Astrocyte (in vitro differentiated cells and primary cell): ENCODE measurements at regions not wholly inside any gene's neighbourhood (a gene's known extent, or its start where the extent isn't known, plus 50 kb on each side); places are given as distances from the start of the nearest gene placed in this dataset.

Source experiments
- DNase-seq: peaks from one replicate; pipeline ENCODE4 v3.0.0-alpha.2; 2010; ENCODE audit warnings: low read depth
- FAIRE-seq: peaks from 2 replicates; lab custom pipeline; 2011; peaks lifted over from hg19 to GRCh38; lab: Jason Lieb, UNC
- H2AFZ ChIP-seq: 2 replicates; pipeline ENCODE4 v1.6.0; 2012; ENCODE audit warnings: low read depth, low read length, inconsistent platforms
- H3K27ac ChIP-seq: 2 replicates; pipeline ENCODE4 v1.5.1; 2011; ENCODE audit warnings: low read depth, low read length, inconsistent platforms
- H3K27me3 ChIP-seq: 2 replicates; pipeline ENCODE4 v1.6.0; 2011; ENCODE audit warnings: low read length, inconsistent platforms; ENCODE audit not compliant: insufficient read depth
- H3K36me3 ChIP-seq: 2 replicates; pipeline ENCODE4 v1.5.1; 2011; ENCODE audit warnings: low read length, inconsistent platforms; ENCODE audit not compliant: insufficient read depth
- H3K4me1 ChIP-seq: 2 replicates; pipeline ENCODE4 v1.5.1; 2011; ENCODE audit warnings: low read length, inconsistent platforms; ENCODE audit not compliant: insufficient read depth
- H3K4me2 ChIP-seq: 2 replicates; pipeline ENCODE4 v1.6.0; 2012; ENCODE audit warnings: low read length, inconsistent platforms
- H3K4me3 ChIP-seq: 2 replicates; pipeline ENCODE4 v1.5.1; 2011; ENCODE audit warnings: low read depth, mild to moderate bottlenecking, low read length, inconsistent platforms; ENCODE audit not compliant: insufficient read depth
- H3K79me2 ChIP-seq: 2 replicates; pipeline ENCODE4 v1.6.0; 2012; ENCODE audit warnings: mild to moderate bottlenecking, low read length, inconsistent platforms; ENCODE audit not compliant: insufficient read depth
- H3K9ac ChIP-seq: 2 replicates; pipeline ENCODE4 v1.6.0; 2012; ENCODE audit warnings: mild to moderate bottlenecking, low read length, inconsistent platforms
- H3K9me3 ChIP-seq: 2 replicates; pipeline ENCODE4 v1.5.1; 2012; ENCODE audit warnings: low read depth, mild to moderate bottlenecking, low read length, inconsistent platforms; ENCODE audit not compliant: insufficient read depth
- H4K20me1 ChIP-seq: 2 replicates; pipeline ENCODE4 v1.6.0; 2012; ENCODE audit warnings: low read length, inconsistent platforms; ENCODE audit not compliant: insufficient read depth
- H3K27ac Mint-ChIP-seq: one replicate; pipeline ENCODE4 v1.8.0; 2021; ENCODE audit warnings: mild to moderate bottlenecking, mixed read lengths; ENCODE audit not compliant: unreplicated experiment
- H3K27me3 Mint-ChIP-seq: one replicate; pipeline ENCODE4 v1.8.0; 2021; ENCODE audit warnings: low read depth, mixed read lengths; ENCODE audit not compliant: unreplicated experiment
- H3K36me3 Mint-ChIP-seq: one replicate; pipeline ENCODE4 v1.8.0; 2021; ENCODE audit warnings: low read depth, mixed read lengths; ENCODE audit not compliant: unreplicated experiment
- H3K4me1 Mint-ChIP-seq: one replicate; pipeline ENCODE4 v1.8.0; 2021; ENCODE audit warnings: low read depth, mixed read lengths; ENCODE audit not compliant: unreplicated experiment
- H3K4me3 Mint-ChIP-seq: one replicate; pipeline ENCODE4 v1.8.0; 2021; ENCODE audit warnings: mild to moderate bottlenecking, moderate library complexity, mixed read lengths; ENCODE audit not compliant: unreplicated experiment
- H3K9me3 Mint-ChIP-seq: one replicate; pipeline ENCODE4 v1.8.0; 2021; ENCODE audit warnings: mild to moderate bottlenecking, mixed read lengths; ENCODE audit not compliant: unreplicated experiment
- EZH2 ChIP-seq: IDR thresholded peaks from 2 replicates; pipeline ENCODE4 v1.6.1; 2012; ENCODE audit warnings: mild to moderate bottlenecking, low read length, inconsistent platforms; ENCODE audit not compliant: insufficient read depth
- TF ChIP-seq, protein P1 (sequence below): IDR thresholded peaks from 2 replicates; pipeline ENCODE4 v1.5.1; 2011; ENCODE audit warnings: low read depth, mild to moderate bottlenecking, inconsistent platforms, low read length, moderate library complexity; ENCODE audit not compliant: insufficient read depth

GRCh38 chr2:16371751-16372150 is 293.9 kb downstream of the CYRIA start:
- no peak overlapping the region for H3K4me3 ChIP-seq
- H2AFZ ChIP-seq: no peak overlapping the region
- FAIRE-seq: no peak

GRCh38 chr2:16368951-16369350 is 296.7 kb downstream of the CYRIA start:
- Mint-ChIP-seq H3K36me3 (no peaks in the 10 kb centered on the region), H3K9me3 (peaks cover 3% of the 10 kb centered on the region), H3K4me1 (no peaks in the 10 kb centered on the region), H3K27ac (no peak overlapping the region), H3K27me3 (no peaks in the 10 kb centered on the region), H3K4me3 (no peak overlapping the region)
- no peaks in the 10 kb centered on the region for H3K4me1 ChIP-seq
- FAIRE-seq (no peak), DNase-seq (no peak)
- H3K4me2 ChIP-seq: no peak overlapping the region
- H3K9ac ChIP-seq: no peak overlapping the region
- H3K27ac ChIP-seq: no peak overlapping the region
- H4K20me1 ChIP-seq: no peaks in the 10 kb centered on the region
- no peak overlapping the region for H3K4me3 ChIP-seq
- H2AFZ ChIP-seq: no peak overlapping the region
- H3K79me2 ChIP-seq: no peaks in the 10 kb centered on the region
- H3K9me3 ChIP-seq: no peaks in the 10 kb centered on the region
- H3K27me3 ChIP-seq: no peaks in the 10 kb centered on the region
- no peaks in the 10 kb centered on the region for H3K36me3 ChIP-seq
- TF ChIP-seq, protein P1, sequence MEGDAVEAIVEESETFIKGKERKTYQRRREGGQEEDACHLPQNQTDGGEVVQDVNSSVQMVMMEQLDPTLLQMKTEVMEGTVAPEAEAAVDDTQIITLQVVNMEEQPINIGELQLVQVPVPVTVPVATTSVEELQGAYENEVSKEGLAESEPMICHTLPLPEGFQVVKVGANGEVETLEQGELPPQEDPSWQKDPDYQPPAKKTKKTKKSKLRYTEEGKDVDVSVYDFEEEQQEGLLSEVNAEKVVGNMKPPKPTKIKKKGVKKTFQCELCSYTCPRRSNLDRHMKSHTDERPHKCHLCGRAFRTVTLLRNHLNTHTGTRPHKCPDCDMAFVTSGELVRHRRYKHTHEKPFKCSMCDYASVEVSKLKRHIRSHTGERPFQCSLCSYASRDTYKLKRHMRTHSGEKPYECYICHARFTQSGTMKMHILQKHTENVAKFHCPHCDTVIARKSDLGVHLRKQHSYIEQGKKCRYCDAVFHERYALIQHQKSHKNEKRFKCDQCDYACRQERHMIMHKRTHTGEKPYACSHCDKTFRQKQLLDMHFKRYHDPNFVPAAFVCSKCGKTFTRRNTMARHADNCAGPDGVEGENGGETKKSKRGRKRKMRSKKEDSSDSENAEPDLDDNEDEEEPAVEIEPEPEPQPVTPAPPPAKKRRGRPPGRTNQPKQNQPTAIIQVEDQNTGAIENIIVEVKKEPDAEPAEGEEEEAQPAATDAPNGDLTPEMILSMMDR: no peak
- TF ChIP-seq EZH2: no peak

More at GRCh38 chr2:16371751-16372150, 293.9 kb downstream of the CYRIA start:
- no peaks in the 10 kb centered on the region for H3K79me2 ChIP-seq
- no peaks in the 10 kb centered on the region for H3K36me3 Mint-ChIP-seq
- no peaks in the 10 kb centered on the region for H3K4me1 Mint-ChIP-seq
- no peak overlapping the region for H3K27ac Mint-ChIP-seq
- no peak overlapping the region for H3K4me2 ChIP-seq
- H4K20me1 ChIP-seq: no peaks in the 10 kb centered on the region
- H3K9me3 ChIP-seq: no peaks in the 10 kb centered on the region
- DNase-seq: no peak
- peaks cover 3% of the 10 kb centered on the region for H3K9me3 Mint-ChIP-seq
- no peaks in the 10 kb centered on the region for H3K4me1 ChIP-seq
- no peaks in the 10 kb centered on the region for H3K27me3 ChIP-seq
- no peak overlapping the region for H3K9ac ChIP-seq
- no peak overlapping the region for H3K4me3 Mint-ChIP-seq
- no peak overlapping the region for H3K27ac ChIP-seq
- no peaks in the 10 kb centered on the region for H3K27me3 Mint-ChIP-seq
- TF ChIP-seq, protein P1: no peak
- TF ChIP-seq EZH2: no peak
- H3K36me3 ChIP-seq: no peaks in the 10 kb centered on the region

DNA sequence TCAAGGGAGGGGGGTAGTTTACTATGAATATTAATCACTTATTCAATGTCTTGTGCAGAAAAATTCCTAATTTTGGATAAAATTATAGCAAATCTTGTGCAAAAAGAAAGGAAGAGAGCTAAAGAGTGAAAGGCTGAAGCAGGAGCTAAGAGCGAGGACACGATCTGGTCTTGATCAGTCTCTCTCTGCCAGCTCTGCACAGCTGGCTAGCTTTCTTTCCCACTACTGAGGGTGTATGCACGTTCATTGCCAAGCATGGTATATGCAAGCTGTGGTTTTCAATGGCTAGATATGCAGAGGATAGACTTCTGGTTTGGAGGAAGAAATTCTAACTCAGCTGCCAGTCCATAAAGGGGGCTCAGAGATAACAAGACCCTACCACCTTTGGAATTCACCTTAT is 297.3 kb downstream of the CYRIA start:
- Histone ChIP-seq H3K36me3 (no peaks in the 10 kb centered on the region), H3K9ac (no peak overlapping the region), H3K4me1 (no peaks in the 10 kb centered on the region), H3K9me3 (no peaks in the 10 kb centered on the region), H3K4me3 (no peak overlapping the region), H4K20me1 (no peaks in the 10 kb centered on the region), H2AFZ (no peak overlapping the region), H3K79me2 (no peaks in the 10 kb centered on the region), H3K27me3 (no peaks in the 10 kb centered on the region), H3K4me2 (no peak overlapping the region), H3K27ac (no peak overlapping the region)
- DNase-seq: no peak
- H3K4me3 Mint-ChIP-seq: no peak overlapping the region
- no peak overlapping the region for H3K27ac Mint-ChIP-seq
- H3K4me1 Mint-ChIP-seq: no peaks in the 10 kb centered on the region
- no peaks in the 10 kb centered on the region for H3K27me3 Mint-ChIP-seq
- H3K36me3 Mint-ChIP-seq: no peaks in the 10 kb centered on the region
- TF ChIP-seq EZH2: no peak
- TF ChIP-seq, protein P1: no peak
- peaks cover 3% of the 10 kb centered on the region for H3K9me3 Mint-ChIP-seq
- no peak for FAIRE-seq
